ENCODE measurements at regions not wholly inside any gene's neighbourhood (a gene's known extent, or its start where the extent isn't known, plus 50 kb on each side); places are given as distances from the start of the nearest gene placed in this dataset.
"Not testable (repeated sequence)": the region's sequence is repeated elsewhere in the genome, so short reads cannot be mapped to it uniquely, and the experiment has no call there.

DNA sequence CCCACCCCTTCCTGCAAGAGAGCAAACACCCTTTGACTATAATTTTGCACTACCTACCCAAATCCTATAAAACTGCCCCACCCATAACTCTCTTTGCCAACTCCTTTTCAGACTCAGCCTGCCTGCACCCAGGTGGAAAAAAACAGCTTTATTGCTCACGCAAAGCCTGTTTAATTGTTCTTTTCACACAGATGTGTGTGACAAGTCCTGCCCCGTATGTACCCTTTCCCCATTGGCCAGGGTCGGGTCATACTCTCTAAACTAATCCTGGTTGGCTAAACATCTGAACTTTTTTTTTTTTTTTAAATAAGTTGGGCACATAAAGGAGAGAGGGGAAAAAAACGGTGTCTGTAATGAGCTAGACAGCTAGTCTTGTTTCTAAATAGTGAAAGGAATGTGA, 1500.6 kb downstream of the CDY2B start:
- TF ChIP-seq, protein P1, sequence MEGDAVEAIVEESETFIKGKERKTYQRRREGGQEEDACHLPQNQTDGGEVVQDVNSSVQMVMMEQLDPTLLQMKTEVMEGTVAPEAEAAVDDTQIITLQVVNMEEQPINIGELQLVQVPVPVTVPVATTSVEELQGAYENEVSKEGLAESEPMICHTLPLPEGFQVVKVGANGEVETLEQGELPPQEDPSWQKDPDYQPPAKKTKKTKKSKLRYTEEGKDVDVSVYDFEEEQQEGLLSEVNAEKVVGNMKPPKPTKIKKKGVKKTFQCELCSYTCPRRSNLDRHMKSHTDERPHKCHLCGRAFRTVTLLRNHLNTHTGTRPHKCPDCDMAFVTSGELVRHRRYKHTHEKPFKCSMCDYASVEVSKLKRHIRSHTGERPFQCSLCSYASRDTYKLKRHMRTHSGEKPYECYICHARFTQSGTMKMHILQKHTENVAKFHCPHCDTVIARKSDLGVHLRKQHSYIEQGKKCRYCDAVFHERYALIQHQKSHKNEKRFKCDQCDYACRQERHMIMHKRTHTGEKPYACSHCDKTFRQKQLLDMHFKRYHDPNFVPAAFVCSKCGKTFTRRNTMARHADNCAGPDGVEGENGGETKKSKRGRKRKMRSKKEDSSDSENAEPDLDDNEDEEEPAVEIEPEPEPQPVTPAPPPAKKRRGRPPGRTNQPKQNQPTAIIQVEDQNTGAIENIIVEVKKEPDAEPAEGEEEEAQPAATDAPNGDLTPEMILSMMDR (IDR thresholded peaks at IDR 0.05) = not testable (repeated sequence)
- TF ChIP-seq EZH2 (IDR thresholded peaks at IDR 0.05; ENCODE audit: borderline replicate concordance, insufficient read depth, low read depth, low read length, poor library complexity, severe bottlenecking) = not testable (repeated sequence)
